Liver (tissue), 8 donors: ENCODE measurements at regions not wholly inside any gene's neighbourhood (a gene's known extent, or its start where the extent isn't known, plus 50 kb on each side); places are given as distances from the start of the nearest gene placed in this dataset.

Experiments used
- DNase-seq: peaks from one replicate; pipeline ENCODE4 v3.0.0-alpha.2; 2017; ENCODE audit warnings: low spot score
- H3K27ac ChIP-seq, 2 donors: one replicate each; pipeline ENCODE4 v1.7.0; 2013; ENCODE audit warnings: inconsistent platforms in 2 of 2, low read length in 2 of 2, control low read depth in 1 of 2, low read depth in 1 of 2, mild to moderate bottlenecking in 1 of 2
- H3K27me3 ChIP-seq, 4 donors: one replicate each; pipeline versions ENCODE4 v1.6.1 to v1.7.0; 2013; ENCODE audit warnings: low read length in 3 of 4, inconsistent platforms in 1 of 4, mild to moderate bottlenecking in 1 of 4, moderate library complexity in 1 of 4; ENCODE audit not compliant: control insufficient read depth in 4 of 4, insufficient read depth in 4 of 4
- H3K36me3 ChIP-seq, 4 donors: one replicate each; pipeline versions ENCODE4 v1.6.1 to v1.7.0; 2013; ENCODE audit warnings: low read length in 3 of 4, mild to moderate bottlenecking in 3 of 4, low read depth in 1 of 4, moderate library complexity in 1 of 4; ENCODE audit not compliant: control insufficient read depth in 4 of 4, insufficient read depth in 3 of 4
- H3K4me1 ChIP-seq, 4 donors: one replicate each; pipeline versions ENCODE4 v1.6.1 to v1.7.0; 2013; ENCODE audit warnings: low read length in 3 of 4, mild to moderate bottlenecking in 3 of 4, moderate library complexity in 1 of 4; ENCODE audit not compliant: control insufficient read depth in 4 of 4, insufficient read depth in 4 of 4
- H3K4me3 ChIP-seq, 3 donors: one replicate each; pipeline versions ENCODE4 v1.6.1 to v1.7.0; 2013; ENCODE audit warnings: low read length in 3 of 3, control low read depth in 1 of 3, low read depth in 1 of 3, mild to moderate bottlenecking in 1 of 3
- H3K9ac ChIP-seq, 2 donors: one replicate each; pipeline ENCODE4 v1.7.0; 2013; ENCODE audit warnings: low read length in 2 of 2, mild to moderate bottlenecking in 2 of 2, moderate library complexity in 2 of 2, control low read depth in 1 of 2, low read depth in 1 of 2
- H3K9me3 ChIP-seq, 4 donors: one replicate each; pipeline versions ENCODE4 v1.6.1 to v1.7.0; 2013; ENCODE audit warnings: low read length in 3 of 4; ENCODE audit not compliant: control insufficient read depth in 4 of 4
- EGR1 ChIP-seq, 2 donors: IDR thresholded peaks; 2 replicates each; pipeline ENCODE4 v1.6.1; 2016 to 2018; ENCODE audit warnings: antibody characterized with exemption in 2 of 2, low read depth in 2 of 2
- FOXA1 ChIP-seq: IDR thresholded peaks from 2 replicates; pipeline ENCODE4 v1.6.1; 2016; ENCODE audit warnings: antibody characterized with exemption
- FOXA2 ChIP-seq: IDR thresholded peaks from 2 replicates; pipeline ENCODE4 v1.6.1; 2016; ENCODE audit warnings: antibody characterized with exemption
- GABPA ChIP-seq, 2 donors: IDR thresholded peaks in 1 of 2; conservative IDR thresholded peaks in 1 of 2; 2 replicates each; pipeline ENCODE4 v1.6.1; 2016; ENCODE audit warnings: antibody characterized with exemption in 2 of 2, mild to moderate bottlenecking in 1 of 2, moderate library complexity in 1 of 2
- HNF4A ChIP-seq, 2 donors: conservative IDR thresholded peaks; 2 replicates each; pipeline ENCODE4 v1.6.1; 2016; ENCODE audit warnings: antibody characterized with exemption in 2 of 2, mild to moderate bottlenecking in 2 of 2
- HNF4G ChIP-seq: IDR thresholded peaks from 2 replicates; pipeline ENCODE4 v1.6.1; 2016; ENCODE audit warnings: antibody characterized with exemption
- JUND ChIP-seq, 2 donors: IDR thresholded peaks; 2 replicates each; pipeline ENCODE4 v1.6.1; 2016; ENCODE audit warnings: antibody characterized with exemption in 2 of 2
- NR2F2 ChIP-seq: IDR thresholded peaks from 2 replicates; pipeline ENCODE4 v1.6.1; 2016; ENCODE audit warnings: antibody characterized with exemption
- RAD21 ChIP-seq, 2 donors: IDR thresholded peaks; 2 replicates each; pipeline ENCODE4 v1.6.1; 2016; ENCODE audit warnings: antibody characterized with exemption in 2 of 2, mild to moderate bottlenecking in 2 of 2
- RXRA ChIP-seq, 2 donors: IDR thresholded peaks; 2 replicates each; pipeline ENCODE4 v1.6.1; 2017 to 2018; ENCODE audit warnings: antibody characterized with exemption in 2 of 2, mild to moderate bottlenecking in 1 of 2
- SP1 ChIP-seq: IDR thresholded peaks from 2 replicates; pipeline ENCODE4 v1.6.1; 2018; ENCODE audit warnings: antibody characterized with exemption, mild to moderate bottlenecking
- TAF1 ChIP-seq: conservative IDR thresholded peaks from 2 replicates; pipeline ENCODE4 v1.6.1; 2016; ENCODE audit warnings: antibody characterized with exemption, mild to moderate bottlenecking
- WGBS: extraction: QIAGEN DNeasy Blood & Tissue Kit; methylation state at CpG from one replicate; pipeline ENCODE4 v1.1.7; 2013; 5-methylcytosine and 5-hydroxymethylcytosine counted together
- TF ChIP-seq, protein P1 (sequence below): IDR thresholded peaks from 2 replicates; pipeline ENCODE4 v1.6.1; 2016; ENCODE audit warnings: antibody characterized with exemption
- TF ChIP-seq, protein P2 (sequence below): IDR thresholded peaks from 2 replicates; pipeline ENCODE4 v1.6.1; 2016; ENCODE audit warnings: antibody characterized with exemption
- TF ChIP-seq, protein P3 (sequence below): fragments of 150-350 bp; IDR thresholded peaks from 2 replicates; pipeline ENCODE4 v1.5.1; 2017; ENCODE audit warnings: improper control_type of control experiment, low read depth, low read length; ENCODE audit not compliant: missing input control
- TF ChIP-seq, protein P4 (sequence below): IDR thresholded peaks from 2 replicates; pipeline ENCODE4 v1.6.1; 2016; ENCODE audit warnings: antibody characterized with exemption, mild to moderate bottlenecking
- donor health status: healthy.
- donor health status: healthy.
- donor health status: healthy.
- donor health status: healthy.
- donor health status: healthy.

DNA sequence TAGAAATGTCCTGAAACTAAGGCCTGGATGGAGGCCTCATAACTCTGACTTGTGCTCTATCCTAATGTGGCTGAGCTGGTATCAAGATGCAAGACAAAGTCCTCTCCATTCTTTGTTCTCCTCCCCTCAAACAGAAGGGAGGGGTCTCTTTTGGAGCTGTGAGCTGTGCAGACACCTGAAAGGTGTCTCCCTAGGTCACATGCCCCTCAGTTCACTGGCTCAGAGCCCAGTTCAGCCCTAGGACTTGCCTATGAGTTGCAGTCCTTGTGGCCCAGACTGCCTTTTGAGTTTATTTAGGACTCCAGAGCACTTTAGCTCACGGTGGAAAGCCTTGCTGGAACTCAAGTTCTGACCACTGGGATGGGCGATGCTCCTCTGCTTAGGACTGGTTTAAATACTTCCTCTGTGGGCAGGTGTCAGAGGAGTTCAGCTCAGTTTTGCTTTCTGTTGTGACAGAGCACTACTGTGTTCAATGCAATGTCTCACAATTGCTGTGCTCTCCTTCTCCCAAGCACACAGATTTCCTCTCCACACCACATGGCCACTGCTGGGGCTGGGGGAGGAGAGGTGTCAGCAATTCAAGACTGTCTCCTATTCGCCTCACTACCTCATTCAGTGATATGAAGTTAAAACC lies 84.8 kb upstream of the ZNF827 start:
- TF ChIP-seq, protein P1, sequence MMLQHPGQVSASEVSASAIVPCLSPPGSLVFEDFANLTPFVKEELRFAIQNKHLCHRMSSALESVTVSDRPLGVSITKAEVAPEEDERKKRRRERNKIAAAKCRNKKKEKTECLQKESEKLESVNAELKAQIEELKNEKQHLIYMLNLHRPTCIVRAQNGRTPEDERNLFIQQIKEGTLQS, result no peak
- TF ChIP-seq EGR1 (IDR thresholded peaks at IDR 0.05; ENCODE audit: low read depth in 2 of 2) (no peak), RAD21 (IDR thresholded peaks at IDR 0.05) (no peak), FOXA1 (no peak), TAF1 (no peak), JUND (IDR thresholded peaks at IDR 0.05) (no peak), RXRA (IDR thresholded peaks at IDR 0.05) (no peak), HNF4A (conservative IDR thresholded peaks at IDR 0.05) (no peak), HNF4G (no peak), SP1 (no peak), FOXA2 (no peak), GABPA (IDR thresholded peaks at IDR 0.05 in 1 of 2, conservative IDR thresholded peaks at IDR 0.05 in 1 of 2) (no peak), NR2F2 (no peak)
- TF ChIP-seq, protein P2, sequence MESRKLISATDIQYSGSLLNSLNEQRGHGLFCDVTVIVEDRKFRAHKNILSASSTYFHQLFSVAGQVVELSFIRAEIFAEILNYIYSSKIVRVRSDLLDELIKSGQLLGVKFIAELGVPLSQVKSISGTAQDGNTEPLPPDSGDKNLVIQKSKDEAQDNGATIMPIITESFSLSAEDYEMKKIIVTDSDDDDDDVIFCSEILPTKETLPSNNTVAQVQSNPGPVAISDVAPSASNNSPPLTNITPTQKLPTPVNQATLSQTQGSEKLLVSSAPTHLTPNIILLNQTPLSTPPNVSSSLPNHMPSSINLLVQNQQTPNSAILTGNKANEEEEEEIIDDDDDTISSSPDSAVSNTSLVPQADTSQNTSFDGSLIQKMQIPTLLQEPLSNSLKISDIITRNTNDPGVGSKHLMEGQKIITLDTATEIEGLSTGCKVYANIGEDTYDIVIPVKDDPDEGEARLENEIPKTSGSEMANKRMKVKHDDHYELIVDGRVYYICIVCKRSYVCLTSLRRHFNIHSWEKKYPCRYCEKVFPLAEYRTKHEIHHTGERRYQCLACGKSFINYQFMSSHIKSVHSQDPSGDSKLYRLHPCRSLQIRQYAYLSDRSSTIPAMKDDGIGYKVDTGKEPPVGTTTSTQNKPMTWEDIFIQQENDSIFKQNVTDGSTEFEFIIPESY, result no peak
- TF ChIP-seq, protein P3, sequence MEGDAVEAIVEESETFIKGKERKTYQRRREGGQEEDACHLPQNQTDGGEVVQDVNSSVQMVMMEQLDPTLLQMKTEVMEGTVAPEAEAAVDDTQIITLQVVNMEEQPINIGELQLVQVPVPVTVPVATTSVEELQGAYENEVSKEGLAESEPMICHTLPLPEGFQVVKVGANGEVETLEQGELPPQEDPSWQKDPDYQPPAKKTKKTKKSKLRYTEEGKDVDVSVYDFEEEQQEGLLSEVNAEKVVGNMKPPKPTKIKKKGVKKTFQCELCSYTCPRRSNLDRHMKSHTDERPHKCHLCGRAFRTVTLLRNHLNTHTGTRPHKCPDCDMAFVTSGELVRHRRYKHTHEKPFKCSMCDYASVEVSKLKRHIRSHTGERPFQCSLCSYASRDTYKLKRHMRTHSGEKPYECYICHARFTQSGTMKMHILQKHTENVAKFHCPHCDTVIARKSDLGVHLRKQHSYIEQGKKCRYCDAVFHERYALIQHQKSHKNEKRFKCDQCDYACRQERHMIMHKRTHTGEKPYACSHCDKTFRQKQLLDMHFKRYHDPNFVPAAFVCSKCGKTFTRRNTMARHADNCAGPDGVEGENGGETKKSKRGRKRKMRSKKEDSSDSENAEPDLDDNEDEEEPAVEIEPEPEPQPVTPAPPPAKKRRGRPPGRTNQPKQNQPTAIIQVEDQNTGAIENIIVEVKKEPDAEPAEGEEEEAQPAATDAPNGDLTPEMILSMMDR, result no peak
- TF ChIP-seq, protein P4, sequence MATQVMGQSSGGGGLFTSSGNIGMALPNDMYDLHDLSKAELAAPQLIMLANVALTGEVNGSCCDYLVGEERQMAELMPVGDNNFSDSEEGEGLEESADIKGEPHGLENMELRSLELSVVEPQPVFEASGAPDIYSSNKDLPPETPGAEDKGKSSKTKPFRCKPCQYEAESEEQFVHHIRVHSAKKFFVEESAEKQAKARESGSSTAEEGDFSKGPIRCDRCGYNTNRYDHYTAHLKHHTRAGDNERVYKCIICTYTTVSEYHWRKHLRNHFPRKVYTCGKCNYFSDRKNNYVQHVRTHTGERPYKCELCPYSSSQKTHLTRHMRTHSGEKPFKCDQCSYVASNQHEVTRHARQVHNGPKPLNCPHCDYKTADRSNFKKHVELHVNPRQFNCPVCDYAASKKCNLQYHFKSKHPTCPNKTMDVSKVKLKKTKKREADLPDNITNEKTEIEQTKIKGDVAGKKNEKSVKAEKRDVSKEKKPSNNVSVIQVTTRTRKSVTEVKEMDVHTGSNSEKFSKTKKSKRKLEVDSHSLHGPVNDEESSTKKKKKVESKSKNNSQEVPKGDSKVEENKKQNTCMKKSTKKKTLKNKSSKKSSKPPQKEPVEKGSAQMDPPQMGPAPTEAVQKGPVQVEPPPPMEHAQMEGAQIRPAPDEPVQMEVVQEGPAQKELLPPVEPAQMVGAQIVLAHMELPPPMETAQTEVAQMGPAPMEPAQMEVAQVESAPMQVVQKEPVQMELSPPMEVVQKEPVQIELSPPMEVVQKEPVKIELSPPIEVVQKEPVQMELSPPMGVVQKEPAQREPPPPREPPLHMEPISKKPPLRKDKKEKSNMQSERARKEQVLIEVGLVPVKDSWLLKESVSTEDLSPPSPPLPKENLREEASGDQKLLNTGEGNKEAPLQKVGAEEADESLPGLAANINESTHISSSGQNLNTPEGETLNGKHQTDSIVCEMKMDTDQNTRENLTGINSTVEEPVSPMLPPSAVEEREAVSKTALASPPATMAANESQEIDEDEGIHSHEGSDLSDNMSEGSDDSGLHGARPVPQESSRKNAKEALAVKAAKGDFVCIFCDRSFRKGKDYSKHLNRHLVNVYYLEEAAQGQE, result no peak
- no peaks in the 10 kb centered on the region for H3K9me3 ChIP-seq
- no peaks in the 10 kb centered on the region for H3K4me1 ChIP-seq
- H3K27me3 ChIP-seq, result no peaks in the 10 kb centered on the region
- WGBS, result 80% methylated on average over 3 of the region's 3 CpGs
- no peak overlapping the region for H3K4me3 ChIP-seq
- no peaks in the 10 kb centered on the region for H3K36me3 ChIP-seq
- no peak overlapping the region for H3K9ac ChIP-seq
- no peak overlapping the region for H3K27ac ChIP-seq
- no peak for DNase-seq

DNA sequence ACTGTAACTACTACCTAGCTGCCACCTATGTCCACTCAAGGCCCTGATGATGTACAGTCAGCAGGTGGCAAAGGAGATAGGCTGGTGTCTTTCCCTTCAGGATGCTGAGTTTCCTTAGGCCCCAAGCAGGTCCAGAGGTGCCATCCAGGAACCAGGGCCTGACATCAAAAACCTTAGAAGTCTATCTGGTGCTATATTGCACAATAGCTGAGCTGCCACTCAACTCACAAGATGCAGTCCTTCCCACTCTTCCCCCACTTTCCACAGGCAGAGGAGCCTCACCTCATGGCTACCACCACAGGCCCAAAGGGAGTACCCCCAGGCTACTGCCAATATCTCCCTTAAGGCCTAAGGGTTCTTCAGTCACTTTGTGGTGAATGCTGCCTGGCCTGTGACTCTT lies 83.9 kb upstream of the ZNF827 start:
- TF ChIP-seq, protein P3, result no peak
- TF ChIP-seq, protein P1, result no peak
- H3K9me3 ChIP-seq, result no peaks in the 10 kb centered on the region
- no peaks in the 10 kb centered on the region for H3K4me1 ChIP-seq
- no peak overlapping the region for H3K9ac ChIP-seq
- DNase-seq, result no peak
- no peak overlapping the region for H3K27ac ChIP-seq
- H3K27me3 ChIP-seq, result no peaks in the 10 kb centered on the region
- H3K36me3 ChIP-seq, result no peaks in the 10 kb centered on the region
- no peak overlapping the region for H3K4me3 ChIP-seq
